ENCODE measurements at regions not wholly inside any gene's neighbourhood (a gene's known extent, or its start where the extent isn't known, plus 50 kb on each side); places are given as distances from the start of the nearest gene placed in this dataset.
"Not testable (repeated sequence)": the region's sequence is repeated elsewhere in the genome, so short reads cannot be mapped to it uniquely, and the experiment has no call there.

DNA sequence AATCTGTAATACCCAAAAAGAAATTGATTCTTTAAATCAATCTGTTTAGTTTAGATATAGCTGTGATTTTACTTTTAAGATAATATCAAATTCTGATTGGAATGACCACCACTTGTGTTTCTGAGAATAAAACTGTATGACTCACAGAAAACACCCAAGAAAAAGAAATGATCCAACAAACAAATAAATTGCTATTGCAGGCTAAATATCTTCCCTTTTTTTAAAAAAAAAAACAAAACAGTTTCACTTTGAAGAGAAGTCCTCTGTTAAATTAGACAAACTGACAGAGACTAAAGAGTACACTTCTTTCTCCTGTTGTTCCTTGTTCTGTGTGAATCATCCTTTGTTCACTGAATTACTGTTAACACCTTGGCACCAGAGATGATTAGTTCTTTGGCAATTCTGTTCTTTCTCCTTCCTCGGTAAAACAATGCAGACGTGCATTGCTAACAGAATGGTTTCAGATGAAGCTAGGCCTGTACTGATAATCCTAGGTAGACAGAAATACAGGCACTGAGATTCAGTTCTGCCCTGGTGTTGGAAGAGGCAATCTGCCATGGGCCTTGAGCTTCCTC, 895.2 kb upstream of the CITED2 start:
- in situ Hi-C loops (cut with HindIII; ENCODE audit: low sequenced_read_pairs): no loop called here

- in situ Hi-C loops (cut with HindIII; ENCODE audit: low sequenced_read_pairs): no loop called here
Measured at GRCh38 chr6:140264431-140264830, 890.0 kb upstream of the CITED2 start.

DNA sequence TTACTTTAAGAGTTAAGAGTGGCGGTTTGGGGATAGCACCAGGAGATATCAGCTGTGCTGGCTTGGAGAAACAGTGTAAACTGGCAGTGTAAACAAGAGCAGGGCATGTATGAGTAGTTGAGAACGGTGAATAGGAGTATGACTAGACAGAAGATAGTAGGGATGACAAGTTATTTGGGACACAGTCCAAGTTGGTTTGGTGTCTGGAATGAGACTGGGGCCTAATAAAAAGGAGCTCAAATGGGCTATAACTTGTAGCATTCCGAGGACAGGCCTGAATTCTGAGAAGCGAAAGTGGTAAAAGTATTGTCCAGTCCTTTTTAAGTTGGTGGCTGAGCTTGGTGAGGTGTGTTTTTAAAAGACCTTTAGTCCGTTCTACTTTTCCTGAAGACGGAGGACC, 883.9 kb upstream of the CITED2 start:
- in situ Hi-C loops (cut with HindIII; ENCODE audit: low sequenced_read_pairs): not testable (repeated sequence)

DNA sequence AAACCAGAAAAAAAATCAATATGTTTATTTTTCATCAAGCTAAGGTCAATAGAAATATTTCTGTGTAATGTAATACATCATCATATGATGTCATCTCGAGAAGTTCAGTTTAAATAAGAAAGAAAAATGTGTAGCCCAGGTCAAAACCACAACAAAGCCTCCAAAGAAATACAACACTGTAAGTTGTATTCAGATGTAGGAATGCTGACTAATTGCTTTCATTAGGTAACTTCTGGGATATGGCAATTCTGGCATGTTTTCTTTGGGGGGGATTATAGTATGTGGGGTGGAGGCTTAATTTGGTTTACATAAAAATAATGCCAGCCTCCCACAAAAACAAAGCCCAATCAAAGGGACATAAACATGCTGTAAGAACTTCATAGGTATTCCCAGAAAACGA, 881.8 kb upstream of the CITED2 start:
- in situ Hi-C loops (cut with HindIII; ENCODE audit: low sequenced_read_pairs): no loop called here

DNA sequence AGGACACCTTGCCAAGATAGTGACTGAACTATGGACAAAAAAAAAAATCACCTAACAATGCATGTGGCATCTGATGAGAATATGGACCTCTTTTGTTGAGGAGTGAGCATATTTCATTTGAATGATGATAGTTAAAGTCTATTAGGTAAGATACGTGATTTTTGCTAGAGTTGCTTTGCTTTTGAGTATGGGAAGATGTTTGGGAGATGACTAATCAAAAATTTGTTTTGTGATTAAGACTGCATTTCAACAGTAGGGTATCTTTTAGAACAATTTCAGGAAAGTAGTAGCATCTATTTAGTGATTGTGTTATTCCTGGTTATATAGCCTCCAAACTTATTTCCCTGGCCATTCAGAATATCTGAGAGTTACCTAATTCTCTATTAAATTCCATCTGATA, 878.6 kb upstream of the CITED2 start:
- in situ Hi-C loops (cut with HindIII; ENCODE audit: low sequenced_read_pairs): no loop called here

DNA sequence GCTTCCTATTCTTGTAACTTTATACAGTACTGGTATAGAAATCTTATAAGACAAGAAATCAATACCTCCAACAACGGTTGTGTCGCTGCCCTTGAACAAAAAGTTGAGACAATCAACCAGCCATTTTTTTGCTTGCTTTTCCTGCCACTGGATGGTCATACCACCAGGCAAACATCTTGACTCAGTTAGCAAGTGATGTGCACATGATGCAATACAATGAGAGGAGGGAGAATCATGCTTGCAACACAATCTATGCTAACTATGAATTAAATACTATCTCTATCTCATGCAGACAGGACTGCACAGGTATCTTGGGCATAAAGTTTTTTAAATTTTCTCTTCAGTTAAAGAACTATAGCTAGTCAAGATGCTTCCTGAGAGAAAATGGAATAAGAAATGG, 877.7 kb upstream of the CITED2 start:
- in situ Hi-C loops (cut with HindIII; ENCODE audit: low sequenced_read_pairs): no loop called here

GRCh38 chr6:140245296-140246040, 871.0 kb upstream of the CITED2 start:
- in situ Hi-C loops (cut with HindIII; ENCODE audit: low sequenced_read_pairs): no loop called here

DNA sequence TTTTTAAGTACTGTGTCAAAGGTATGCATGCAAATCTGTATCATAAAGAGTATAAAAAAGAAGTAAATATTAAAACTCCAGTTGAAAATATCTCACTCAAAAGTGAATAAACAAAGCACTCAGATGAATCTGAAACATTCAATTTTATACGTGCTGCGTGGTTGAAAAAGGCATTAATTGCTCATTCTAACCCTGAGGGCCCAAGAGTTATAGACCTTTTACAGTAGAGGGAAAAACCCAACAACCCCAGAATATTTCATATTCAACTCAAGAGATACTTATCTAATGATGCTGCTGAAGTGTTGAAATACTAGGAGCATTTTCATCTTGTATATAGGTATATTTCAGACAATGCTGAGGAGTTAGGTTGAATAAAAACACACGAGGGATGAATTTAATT, 862.8 kb upstream of the CITED2 start:
- in situ Hi-C loops (cut with HindIII; ENCODE audit: low sequenced_read_pairs): no loop called here

GRCh38 chr6:140236732-140237131, 862.3 kb upstream of the CITED2 start:
- in situ Hi-C loops (cut with HindIII; ENCODE audit: low sequenced_read_pairs): no loop called here

DNA sequence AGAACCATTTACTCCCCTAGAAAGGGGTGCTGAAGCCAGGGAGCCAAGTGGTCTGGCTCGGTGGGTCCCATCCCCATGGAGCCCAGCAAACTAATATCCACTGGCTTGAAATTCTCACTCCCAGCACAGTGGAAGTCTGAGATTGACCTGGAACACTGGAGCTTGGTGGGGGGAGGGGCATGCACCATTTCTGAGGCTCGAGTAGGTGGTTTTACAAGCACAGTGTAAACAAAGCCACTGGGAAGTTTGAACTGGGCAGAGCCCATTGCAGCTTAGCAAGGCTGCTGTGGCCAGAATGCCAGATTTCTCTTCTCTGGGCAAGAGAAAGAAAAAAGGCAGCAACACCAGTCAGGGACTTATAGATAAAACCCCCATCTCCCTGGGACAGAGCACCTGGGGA, 855.8 kb upstream of the CITED2 start:
- in situ Hi-C loops (cut with HindIII; ENCODE audit: low sequenced_read_pairs): no loop called here

- in situ Hi-C loops (cut with HindIII; ENCODE audit: low sequenced_read_pairs): no loop called here
Measured at GRCh38 chr6:140228491-140228890, 854.0 kb upstream of the CITED2 start.

GRCh38 chr6:140226637-140227036, 852.2 kb upstream of the CITED2 start:
- in situ Hi-C loops (cut with HindIII; ENCODE audit: low sequenced_read_pairs): no loop called here

DNA sequence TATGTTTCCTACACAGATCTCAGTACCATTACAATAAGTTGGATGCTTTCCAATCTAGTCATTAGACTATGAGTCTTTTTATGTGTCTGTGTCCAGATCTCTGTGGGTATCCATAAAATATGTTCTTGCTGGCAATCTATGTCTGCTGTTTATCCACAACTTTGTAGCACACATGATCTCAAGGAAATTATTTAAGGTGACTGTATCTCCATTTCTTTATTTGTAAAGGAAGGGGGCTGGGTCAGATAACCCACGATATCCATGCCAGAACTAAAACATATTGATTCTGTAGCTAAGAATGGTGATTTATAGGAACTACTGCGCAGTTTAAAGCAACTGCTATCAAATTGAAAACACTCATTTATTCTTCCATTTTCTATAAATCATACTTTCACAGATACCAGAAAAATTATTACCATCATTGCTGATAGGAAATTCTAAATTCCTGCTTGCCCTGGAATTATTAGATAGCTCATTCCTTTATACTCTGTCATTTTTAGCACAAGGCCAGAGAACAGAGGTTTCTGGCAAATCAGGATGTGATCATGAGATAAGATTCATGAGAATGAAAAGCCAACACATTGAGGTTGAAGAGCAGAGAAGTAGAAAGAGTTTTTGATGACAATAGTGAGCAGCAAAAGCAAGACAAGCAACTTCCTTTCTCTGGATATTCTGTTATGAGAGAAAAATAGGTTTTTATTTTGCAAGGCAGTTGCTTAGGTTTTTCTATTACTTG, 851.4 kb upstream of the CITED2 start:
- in situ Hi-C loops (cut with HindIII; ENCODE audit: low sequenced_read_pairs): no loop called here

- in situ Hi-C loops (cut with HindIII; ENCODE audit: low sequenced_read_pairs): no loop called here
Measured at GRCh38 chr6:140217283-140217682, 842.8 kb upstream of the CITED2 start.

DNA sequence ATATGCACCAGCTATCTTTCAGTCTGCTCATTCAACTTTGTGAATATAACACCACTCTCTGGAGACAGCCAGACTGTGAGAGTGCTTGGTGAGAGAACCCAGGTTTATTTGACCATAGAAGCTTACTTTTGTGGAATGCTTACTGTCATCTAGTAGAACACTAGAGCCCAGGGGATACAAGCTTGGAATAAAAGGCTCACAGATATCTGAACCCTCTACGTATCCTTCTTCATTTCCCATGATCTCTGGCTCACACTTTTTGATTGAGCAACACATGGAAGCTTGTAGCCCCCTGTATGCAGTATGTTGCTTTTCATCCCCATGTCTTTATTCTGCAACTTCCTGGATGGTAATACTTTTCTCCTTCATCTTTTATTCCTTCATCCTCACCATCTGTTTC, 835.3 kb upstream of the CITED2 start:
- in situ Hi-C loops (cut with HindIII; ENCODE audit: low sequenced_read_pairs): no loop called here

- in situ Hi-C loops (cut with HindIII; ENCODE audit: low sequenced_read_pairs): no loop called here
Measured at GRCh38 chr6:140208286-140208685, 833.8 kb upstream of the CITED2 start.

- in situ Hi-C loops (cut with HindIII; ENCODE audit: low sequenced_read_pairs): no loop called here
Measured at GRCh38 chr6:140205795-140206593, 831.5 kb upstream of the CITED2 start.

GRCh38 chr6:140204154-140204553, 829.7 kb upstream of the CITED2 start:
- in situ Hi-C loops (cut with HindIII; ENCODE audit: low sequenced_read_pairs): no loop called here

DNA sequence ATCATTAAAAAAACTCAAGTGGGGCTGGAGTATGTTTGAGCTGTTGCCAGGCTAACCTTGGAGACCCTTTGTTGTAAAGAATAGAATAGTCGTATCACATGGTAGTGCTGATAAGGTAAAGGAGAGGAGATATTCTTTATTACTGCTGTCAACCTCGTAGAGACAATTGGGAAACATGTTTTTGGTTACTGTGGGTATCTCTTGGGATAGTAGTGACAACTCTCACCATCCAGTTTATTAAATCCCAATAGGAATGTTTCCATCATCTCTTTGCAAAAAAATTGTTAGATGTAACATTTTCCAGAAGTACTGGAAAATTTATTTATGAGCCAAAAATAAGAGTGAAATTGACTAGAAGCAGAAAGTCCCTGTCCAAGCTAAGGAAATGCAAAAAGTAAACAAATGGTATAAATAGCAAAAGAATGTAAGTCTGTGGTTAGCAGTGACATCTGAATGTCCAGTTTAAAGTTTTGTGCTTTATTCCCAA, 829.3 kb upstream of the CITED2 start:
- in situ Hi-C loops (cut with HindIII; ENCODE audit: low sequenced_read_pairs): no loop called here

DNA sequence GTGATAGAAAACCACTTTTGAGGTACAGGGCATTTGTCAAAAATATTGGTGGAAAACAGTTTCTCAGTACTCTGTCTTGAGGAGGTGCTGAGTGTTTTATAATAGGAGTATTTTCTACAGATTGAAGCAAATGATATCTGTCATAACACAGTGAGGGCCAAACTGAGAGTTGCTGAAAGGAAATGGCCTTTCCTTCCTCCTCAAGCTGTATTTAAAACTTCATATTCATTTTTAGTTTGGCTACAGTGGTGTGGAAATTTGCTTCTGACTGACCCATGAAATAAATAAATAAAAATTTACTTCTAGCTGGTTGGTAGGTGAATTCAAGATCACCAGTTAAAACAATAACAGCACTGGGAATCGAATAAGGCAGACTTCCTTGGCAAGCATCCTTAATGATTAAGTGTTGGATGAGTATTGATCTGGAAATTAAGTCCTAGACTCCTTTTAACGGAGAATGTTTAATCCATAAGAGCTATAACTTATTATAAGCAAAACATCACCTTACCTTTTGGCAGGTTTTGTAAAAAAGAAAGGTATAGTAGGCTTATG, 828.6 kb upstream of the CITED2 start:
- in situ Hi-C loops (cut with HindIII; ENCODE audit: low sequenced_read_pairs): no loop called here

Measured in DLD1 (cell line).